Activated T-cell treated with anti-CD3 and anti-CD28 coated beads for 48 hours (primary cell): ENCODE measurements at regions not wholly inside any gene's neighbourhood (a gene's known extent, or its start where the extent isn't known, plus 50 kb on each side); places are given as distances from the start of the nearest gene placed in this dataset.

Experiments
- DNase-seq: peaks from one replicate; pipeline ENCODE4 v3.0.0-alpha.2; 2020; ENCODE audit warnings: low read depth

- no peak for DNase-seq
Measured at GRCh38 chr9:79335987-79336386, 235.8 kb upstream of the TLE4 start.

DNA sequence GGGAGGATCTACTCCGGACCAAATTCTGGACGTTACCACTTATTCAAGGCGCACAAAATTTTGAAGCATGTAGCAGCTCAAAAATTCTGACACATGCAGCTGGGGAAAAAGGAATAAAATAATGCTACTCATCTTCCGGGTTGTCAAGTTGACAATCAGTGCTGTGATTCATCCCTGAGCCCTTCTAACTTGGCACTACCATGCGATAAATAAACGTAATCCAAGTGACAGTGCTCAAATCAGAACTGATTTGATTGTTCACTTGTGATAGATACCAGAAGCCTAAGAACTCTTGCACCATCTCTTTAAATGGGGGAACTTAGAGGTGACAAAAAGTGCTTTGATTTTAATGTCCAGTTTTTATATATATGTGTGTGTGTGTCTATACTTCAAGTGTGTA lies 230.2 kb upstream of the TLE4 start:
- DNase-seq = no peak

GRCh38 chr9:79346350-79347020 lies 225.3 kb upstream of the TLE4 start:
- DNase-seq = no peak

GRCh38 chr9:79352322-79352721 lies 219.4 kb upstream of the TLE4 start:
- no peak for DNase-seq

GRCh38 chr9:79353856-79354520 lies 217.8 kb upstream of the TLE4 start:
- no peak for DNase-seq

DNA sequence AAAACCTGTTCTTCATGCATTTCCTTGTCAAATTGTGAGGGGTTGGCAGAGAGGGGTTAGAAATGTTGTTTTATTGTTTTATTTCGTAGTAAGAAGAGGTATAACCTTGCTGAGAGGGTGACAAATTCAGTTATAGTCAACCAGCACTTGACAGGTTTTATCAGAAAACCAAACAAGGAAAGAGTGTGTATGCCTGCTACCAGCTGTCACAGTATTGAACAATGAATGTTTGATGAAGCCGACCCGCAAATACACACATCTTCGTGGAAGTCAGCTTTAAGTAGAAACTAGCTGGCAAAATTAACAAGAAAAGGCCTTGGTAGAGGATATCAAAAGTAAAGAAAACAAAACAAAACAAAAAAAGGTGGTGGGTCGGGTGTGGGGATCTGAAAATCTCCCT lies 214.6 kb upstream of the TLE4 start:
- DNase-seq = no peak

GRCh38 chr9:79357616-79358015 lies 214.1 kb upstream of the TLE4 start:
- DNase-seq = no peak

DNA sequence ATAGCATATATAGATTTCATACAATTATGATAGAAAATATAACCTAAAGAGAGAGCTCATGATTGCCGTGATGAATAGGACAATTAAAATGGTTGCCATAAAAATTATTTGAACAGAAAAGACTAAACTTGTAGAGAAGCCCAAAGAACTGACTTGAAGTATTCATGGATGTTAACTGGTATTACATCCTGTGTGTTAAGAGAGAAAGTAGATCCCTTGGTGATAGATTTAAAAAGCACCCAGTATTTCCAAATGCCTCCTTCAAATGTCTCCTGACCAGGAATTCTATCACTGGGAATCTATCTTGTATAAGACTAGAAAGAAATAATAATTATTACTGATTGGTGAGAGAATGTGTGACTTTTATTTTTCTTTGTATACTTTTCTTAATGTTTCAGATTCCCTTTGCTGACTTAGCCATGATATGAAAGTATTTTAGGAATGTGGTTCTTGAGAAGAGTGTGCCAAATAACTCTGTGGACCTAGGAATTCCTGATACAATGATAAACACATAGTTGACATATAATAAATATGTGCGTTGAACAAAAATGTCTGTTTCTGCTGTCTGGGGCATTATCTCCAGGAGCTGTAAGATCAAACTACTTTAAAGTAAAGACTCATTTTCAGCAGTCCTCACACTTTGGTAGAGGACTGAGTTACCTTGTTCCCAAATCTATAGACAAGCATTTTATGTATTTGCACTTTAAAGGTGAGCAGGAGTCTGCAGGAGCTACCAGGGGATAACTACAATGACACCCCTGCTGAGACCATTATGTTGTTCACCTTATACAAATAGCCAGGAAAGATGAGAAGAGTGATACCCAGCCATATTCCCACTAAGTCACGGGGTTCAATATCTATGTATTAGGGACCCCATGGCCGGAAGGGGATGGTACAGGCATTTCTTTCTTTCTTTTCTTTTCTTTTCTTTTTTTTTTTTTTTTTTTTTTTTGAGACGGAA lies 211.1 kb upstream of the TLE4 start:
- DNase-seq = no peak

GRCh38 chr9:79362100-79363081 lies 209.4 kb upstream of the TLE4 start:
- DNase-seq = no peak

GRCh38 chr9:79369676-79370075 lies 202.1 kb upstream of the TLE4 start:
- no peak for DNase-seq

GRCh38 chr9:79371301-79371700 lies 200.5 kb upstream of the TLE4 start:
- DNase-seq = no peak

- DNase-seq = no peak
Measured at GRCh38 chr9:79371948-79372555, 199.7 kb upstream of the TLE4 start.

DNA sequence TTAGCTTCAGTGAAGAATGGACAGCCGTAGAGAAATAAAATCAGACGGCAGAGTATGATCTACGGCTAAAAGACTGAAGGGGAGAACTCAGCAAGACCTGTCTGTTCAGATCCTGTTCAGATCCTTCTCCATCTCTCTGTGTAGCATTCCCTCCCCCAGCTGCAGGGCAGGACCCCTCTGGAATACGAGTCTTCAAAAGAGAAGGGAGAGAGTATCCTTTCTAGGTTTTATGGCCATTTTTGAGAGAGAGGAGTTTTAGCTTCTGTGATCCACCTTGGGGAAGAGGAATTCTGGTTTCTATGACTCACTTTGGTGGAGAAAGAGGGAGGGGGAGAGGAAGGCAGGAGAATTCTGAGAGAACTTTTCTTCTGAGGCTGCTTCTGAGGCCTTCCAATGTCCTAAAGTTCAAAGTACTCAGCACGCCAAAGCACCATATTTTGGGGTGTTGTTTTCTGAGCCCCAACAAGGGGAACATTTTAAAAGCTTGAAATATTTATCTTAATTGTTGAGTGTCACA lies 194.4 kb upstream of the TLE4 start:
- DNase-seq = no peak

- no peak for DNase-seq
Measured at GRCh38 chr9:79378107-79378506, 193.7 kb upstream of the TLE4 start.

- no peak for DNase-seq
Measured at GRCh38 chr9:79382044-79382443, 189.7 kb upstream of the TLE4 start.

GRCh38 chr9:79382458-79382857 lies 189.3 kb upstream of the TLE4 start:
- no peak for DNase-seq

DNA sequence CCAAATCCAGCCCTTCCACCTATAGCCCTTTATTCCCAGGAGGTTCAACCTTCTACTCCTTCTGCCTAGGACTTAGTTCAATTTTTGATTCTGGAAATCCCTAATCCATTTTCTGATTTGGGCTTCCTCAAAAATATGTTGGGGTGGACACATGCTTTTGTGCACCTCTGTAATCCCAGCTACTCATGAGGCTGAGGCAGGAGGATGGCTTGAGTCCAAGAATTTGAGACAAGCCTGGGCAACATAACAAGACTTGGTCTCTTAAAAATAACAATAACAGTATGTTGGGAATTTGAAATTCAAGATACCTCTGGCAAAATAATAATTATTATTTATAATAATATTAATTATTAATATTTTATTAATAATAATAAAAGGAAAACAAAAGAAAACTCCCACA lies 188.7 kb upstream of the TLE4 start:
- no peak for DNase-seq

DNA sequence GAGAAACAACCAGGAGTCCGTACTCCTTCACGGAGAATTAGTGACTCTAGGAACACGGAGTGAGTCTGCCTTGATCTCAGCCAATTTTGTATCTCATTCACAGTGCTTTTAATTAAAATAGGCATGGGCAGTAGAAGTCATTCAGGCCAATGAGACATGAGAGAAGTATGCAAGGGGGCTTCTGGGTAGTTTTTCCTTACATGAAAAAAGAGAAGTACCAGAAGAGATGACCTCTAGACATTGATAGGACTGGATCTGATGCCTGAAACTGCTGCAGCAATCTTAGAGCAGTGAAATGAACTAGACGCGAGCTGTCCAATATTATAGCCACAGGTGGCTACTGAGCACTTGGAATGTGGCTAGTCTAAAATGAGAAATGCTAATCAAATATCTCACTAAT lies 187.7 kb upstream of the TLE4 start:
- no peak for DNase-seq

DNA sequence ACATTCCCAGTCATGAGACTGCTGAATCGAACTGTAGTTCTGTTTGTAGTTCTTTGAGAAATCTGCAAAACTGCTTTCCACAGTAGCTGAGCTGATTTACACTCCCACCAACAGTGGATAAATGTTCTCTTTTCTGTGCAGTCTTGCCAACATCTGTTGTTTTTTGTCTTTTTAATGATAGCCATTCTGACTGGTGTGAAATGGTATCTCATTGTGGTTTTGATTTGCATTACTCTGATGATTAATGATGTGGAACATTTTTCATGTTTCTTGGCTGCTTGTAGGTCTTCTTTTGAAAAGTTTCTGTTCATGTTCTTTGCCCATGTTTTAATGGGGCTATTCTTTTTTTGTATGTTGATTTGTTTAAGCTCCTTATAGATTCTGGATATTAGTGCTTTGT lies 187.3 kb upstream of the TLE4 start:
- DNase-seq = no peak

DNA sequence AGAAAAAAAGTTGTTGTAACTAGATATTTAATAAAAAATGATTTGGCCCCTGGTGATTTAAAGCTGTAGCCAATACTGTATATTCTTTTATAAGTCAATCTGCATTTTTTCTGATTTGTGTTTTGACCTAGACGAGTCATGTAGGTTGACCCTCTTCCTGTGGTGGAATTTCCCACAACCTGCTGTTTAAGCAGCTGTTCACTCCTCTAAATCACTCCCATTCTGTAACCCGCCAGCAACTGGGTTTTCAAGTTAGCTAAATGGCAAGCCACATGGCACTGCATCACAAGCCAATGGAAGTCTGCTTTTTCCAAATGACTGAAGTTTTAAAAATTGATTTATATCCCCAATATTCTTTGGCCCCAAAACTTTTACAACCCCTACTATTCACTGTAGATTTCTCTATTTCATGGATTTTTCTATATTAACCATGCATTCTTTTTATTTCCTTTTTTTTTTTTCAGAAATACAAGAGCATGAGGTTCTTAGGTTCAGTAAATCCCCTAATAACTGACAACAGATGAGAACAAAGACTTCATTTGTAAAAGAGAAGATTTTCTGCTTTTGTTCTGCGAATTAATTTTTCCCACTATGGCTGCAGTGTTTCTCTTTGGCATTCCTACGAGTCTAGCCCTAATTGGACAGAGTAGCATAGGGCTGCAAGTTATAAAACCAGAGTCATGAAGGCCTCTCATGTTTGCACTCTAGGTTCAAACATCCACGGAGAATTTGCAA lies 184.5 kb upstream of the TLE4 start:
- no peak for DNase-seq
